Natural killer cell (primary cell): ENCODE measurements at regions not wholly inside any gene's neighbourhood (a gene's known extent, or its start where the extent isn't known, plus 50 kb on each side); places are given as distances from the start of the nearest gene placed in this dataset.
"Not testable (repeated sequence)": the region's sequence is repeated elsewhere in the genome, so short reads cannot be mapped to it uniquely, and the experiment has no call there.

Source experiments
- ATAC-seq, 3 donors: fragments of 150-1000 bp in 2 of 3; fragments of 200-7000 bp in 1 of 3; cut with Tn5 transposase; 1 replicate in 1 of 3; 2 replicates in 2 of 3; pipeline ENCODE4 v1.10.0; 2021; ENCODE audit warnings: mild to moderate bottlenecking in 2 of 3, moderate library complexity in 2 of 3
- DNase-seq, 2 donors: peaks; one replicate each; pipeline versions ENCODE4 v3.0.0 to v3.0.0-alpha.2; 2013 to 2021; ENCODE audit warnings: mixed read lengths in 1 of 2
- H3K27ac ChIP-seq: one replicate; pipeline ENCODE4 v1.5.1; 2013; ENCODE audit warnings: mild to moderate bottlenecking, low read length
- H3K27me3 ChIP-seq: one replicate; pipeline ENCODE4 v1.6.1; 2013; ENCODE audit warnings: low read length; ENCODE audit not compliant: control insufficient read depth, insufficient read depth
- H3K36me3 ChIP-seq: one replicate; pipeline ENCODE4 v1.6.1; 2013; ENCODE audit warnings: low read length; ENCODE audit not compliant: control insufficient read depth, insufficient read depth
- H3K4me1 ChIP-seq: one replicate; pipeline ENCODE4 v1.6.1; 2013; ENCODE audit warnings: low read length; ENCODE audit not compliant: control insufficient read depth, insufficient read depth
- H3K4me3 ChIP-seq: one replicate; pipeline ENCODE4 v1.5.1; 2013; ENCODE audit warnings: low read length
- H3K9me3 ChIP-seq: one replicate; pipeline ENCODE4 v1.6.1; 2013; ENCODE audit warnings: low read length; ENCODE audit not compliant: control insufficient read depth, insufficient read depth
- H3K27ac Mint-ChIP-seq, 2 donors: one replicate each; pipeline ENCODE4 v1.8.0; 2022; ENCODE audit warnings: mild to moderate bottlenecking in 2 of 2, mixed read lengths in 2 of 2, moderate library complexity in 1 of 2
- H3K27me3 Mint-ChIP-seq, 2 donors: one replicate each; pipeline ENCODE4 v1.8.0; 2022; ENCODE audit warnings: low read depth in 2 of 2, mixed read lengths in 2 of 2
- H3K36me3 Mint-ChIP-seq: one replicate; pipeline ENCODE4 v1.8.0; 2022; ENCODE audit warnings: mixed read lengths
- H3K4me1 Mint-ChIP-seq, 2 donors: one replicate each; pipeline ENCODE4 v1.8.0; 2022; ENCODE audit warnings: mixed read lengths in 2 of 2
- H3K4me3 Mint-ChIP-seq: one replicate; pipeline ENCODE4 v1.8.0; 2022; ENCODE audit warnings: mild to moderate bottlenecking, moderate library complexity, mixed read lengths
- H3K9me3 Mint-ChIP-seq, 2 donors: one replicate each; pipeline ENCODE4 v1.8.0; 2022; ENCODE audit warnings: mixed read lengths in 2 of 2
- WGBS: methylation state at CpG from one replicate; pipeline ENCODE4 v1.1.7; 2013; ENCODE audit warnings: missing lambda C conversion rate; ENCODE audit not compliant: insufficient coverage; 5-methylcytosine and 5-hydroxymethylcytosine counted together
- intact Hi-C: fragments of 100-400 bp; cut with micrococcal nuclease; formaldehyde crosslinking; loops from one replicate; pipeline ENCODE4 v1.14.2; 2022
- TF ChIP-seq, protein P1 (sequence below): fragments of 200-600 bp; IDR thresholded peaks from one replicate; pipeline ENCODE4 v1.8.0; 2022; ENCODE audit warnings: antibody characterized with exemption

DNA sequence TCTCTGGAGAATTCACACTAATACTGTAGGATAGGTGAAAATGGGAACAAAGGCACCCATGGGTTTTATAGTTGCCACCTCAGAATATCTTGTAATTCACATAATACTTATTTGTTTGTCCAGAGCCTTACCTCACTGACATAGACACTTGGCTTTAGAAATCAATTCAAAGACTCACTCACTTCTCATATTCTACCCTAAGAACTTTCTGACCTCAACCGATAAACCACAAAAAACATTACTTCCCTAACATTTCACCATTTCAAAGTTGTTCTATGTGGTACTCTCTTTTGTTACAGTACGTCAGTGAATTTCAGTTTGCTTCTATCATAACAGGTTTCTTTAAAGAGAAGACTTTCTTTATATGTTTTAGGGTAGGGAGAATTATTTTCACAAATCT, 359.3 kb downstream of the IGSF11 start:
- no peak for DNase-seq
- no peaks in the 10 kb centered on the region for H3K4me1 Mint-ChIP-seq
- WGBS = 83% methylated on average over 1 of the region's 2 CpGs

DNA sequence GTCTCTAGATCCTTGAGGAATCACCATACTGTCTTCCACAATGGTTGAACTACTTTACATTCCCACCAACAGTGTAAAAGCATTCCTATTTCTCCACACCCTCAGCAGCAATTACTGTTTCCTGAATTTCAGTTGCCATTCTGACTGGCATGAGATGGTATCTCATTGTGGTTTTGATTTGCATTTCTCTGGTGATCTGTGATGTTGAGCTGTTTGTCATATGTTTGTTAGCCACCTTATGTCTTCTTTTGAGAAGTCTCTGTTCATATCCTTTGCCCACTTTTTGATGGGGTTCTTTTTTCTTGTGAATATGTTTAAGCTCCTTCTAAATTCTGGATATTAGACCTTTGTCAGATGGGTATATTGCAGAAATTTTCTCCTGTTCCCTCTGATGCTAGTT, 356.0 kb downstream of the IGSF11 start:
- H3K4me1 ChIP-seq, H3K27me3 Mint-ChIP-seq, H3K4me1 Mint-ChIP-seq, intact Hi-C loops, H3K27ac Mint-ChIP-seq, H3K4me3 Mint-ChIP-seq, H3K36me3 ChIP-seq, H3K36me3 Mint-ChIP-seq, H3K27ac ChIP-seq, ATAC-seq, H3K9me3 ChIP-seq, H3K27me3 ChIP-seq, H3K4me3 ChIP-seq, DNase-seq: not testable (repeated sequence)
- H3K9me3 Mint-ChIP-seq = peaks cover 7 to 14% of the 10 kb centered on the region in 2 donors

More for the DNA sequence above, 359.3 kb downstream of the IGSF11 start:
- TF ChIP-seq, protein P1, sequence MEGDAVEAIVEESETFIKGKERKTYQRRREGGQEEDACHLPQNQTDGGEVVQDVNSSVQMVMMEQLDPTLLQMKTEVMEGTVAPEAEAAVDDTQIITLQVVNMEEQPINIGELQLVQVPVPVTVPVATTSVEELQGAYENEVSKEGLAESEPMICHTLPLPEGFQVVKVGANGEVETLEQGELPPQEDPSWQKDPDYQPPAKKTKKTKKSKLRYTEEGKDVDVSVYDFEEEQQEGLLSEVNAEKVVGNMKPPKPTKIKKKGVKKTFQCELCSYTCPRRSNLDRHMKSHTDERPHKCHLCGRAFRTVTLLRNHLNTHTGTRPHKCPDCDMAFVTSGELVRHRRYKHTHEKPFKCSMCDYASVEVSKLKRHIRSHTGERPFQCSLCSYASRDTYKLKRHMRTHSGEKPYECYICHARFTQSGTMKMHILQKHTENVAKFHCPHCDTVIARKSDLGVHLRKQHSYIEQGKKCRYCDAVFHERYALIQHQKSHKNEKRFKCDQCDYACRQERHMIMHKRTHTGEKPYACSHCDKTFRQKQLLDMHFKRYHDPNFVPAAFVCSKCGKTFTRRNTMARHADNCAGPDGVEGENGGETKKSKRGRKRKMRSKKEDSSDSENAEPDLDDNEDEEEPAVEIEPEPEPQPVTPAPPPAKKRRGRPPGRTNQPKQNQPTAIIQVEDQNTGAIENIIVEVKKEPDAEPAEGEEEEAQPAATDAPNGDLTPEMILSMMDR = no peak
- Histone ChIP-seq H3K4me1 (no peaks in the 10 kb centered on the region), H3K4me3 (no peak overlapping the region), H3K27me3 (no peaks in the 10 kb centered on the region), H3K27ac (no peak overlapping the region), H3K9me3 (no peaks in the 10 kb centered on the region), H3K36me3 (no peaks in the 10 kb centered on the region)
- no peak for ATAC-seq
- Mint-ChIP-seq H3K36me3 (no peaks in the 10 kb centered on the region), H3K9me3 (peaks cover 0 to 5% of the 10 kb centered on the region in 2 donors), H3K27me3 (no peaks in the 10 kb centered on the region), H3K27ac (no peak overlapping the region), H3K4me3 (no peak overlapping the region)
- intact Hi-C loops = no loop called here

DNA sequence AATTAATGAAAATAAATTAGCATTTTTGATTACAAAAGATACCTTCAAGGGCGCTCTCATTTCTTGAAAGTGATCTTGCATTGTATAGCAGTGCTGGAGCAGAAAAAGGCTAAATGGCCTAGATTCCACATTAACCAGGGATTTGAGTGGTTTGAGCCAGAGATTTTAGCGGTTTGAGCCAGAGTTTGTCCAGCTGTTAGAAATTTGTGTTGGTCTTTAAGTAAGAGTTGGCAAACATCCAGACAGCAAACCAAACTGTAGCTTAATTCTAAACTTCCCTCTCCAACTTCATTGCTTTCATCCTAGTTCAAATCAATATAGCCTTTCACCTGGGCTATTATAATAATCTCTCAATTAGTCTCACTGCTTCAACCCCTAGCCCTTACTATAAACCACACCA, 351.7 kb downstream of the IGSF11 start:
- intact Hi-C loops = no loop called here
- Mint-ChIP-seq H3K4me1 (no peaks in the 10 kb centered on the region), H3K4me3 (no peak overlapping the region), H3K9me3 (peaks cover 13 to 14% of the 10 kb centered on the region in 2 donors), H3K36me3 (peaks cover 6% of the 10 kb centered on the region), H3K27me3 (no peaks in the 10 kb centered on the region), H3K27ac (no peak overlapping the region)
- H3K9me3 ChIP-seq = peaks cover 4% of the 10 kb centered on the region
- no peak for DNase-seq
- WGBS = 75% methylated on average over 2 of the region's 2 CpGs
- H3K4me3 ChIP-seq = no peak overlapping the region
- no peaks in the 10 kb centered on the region for H3K4me1 ChIP-seq
- TF ChIP-seq, protein P1 = no peak
- H3K27ac ChIP-seq = no peak overlapping the region
- no peaks in the 10 kb centered on the region for H3K27me3 ChIP-seq
- H3K36me3 ChIP-seq = no peaks in the 10 kb centered on the region
- ATAC-seq = no peak

DNA sequence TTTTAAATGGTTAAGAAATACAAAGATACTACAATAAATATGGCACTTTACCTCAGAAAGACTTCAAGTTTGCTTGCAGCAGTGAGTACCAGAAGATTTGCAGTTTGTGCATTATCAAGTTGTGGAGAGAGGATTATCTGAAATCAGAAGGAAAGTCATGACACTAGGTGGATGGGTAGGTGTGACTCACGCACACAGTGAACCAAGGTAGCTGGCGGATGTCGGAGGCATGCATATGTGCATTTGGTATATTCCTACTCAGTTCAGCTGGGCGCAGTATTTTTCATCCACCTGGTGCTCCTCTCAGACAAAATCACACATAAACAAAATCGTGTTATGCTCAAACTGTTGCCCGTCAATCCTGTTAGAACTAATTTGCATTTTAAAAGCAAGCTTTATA, 351.0 kb downstream of the IGSF11 start:
- Mint-ChIP-seq H3K4me3 (no peak overlapping the region), H3K9me3 (peaks cover 13 to 15% of the 10 kb centered on the region in 2 donors), H3K27ac (no peak overlapping the region), H3K27me3 (no peaks in the 10 kb centered on the region), H3K36me3 (peaks cover 6% of the 10 kb centered on the region), H3K4me1 (no peaks in the 10 kb centered on the region)
- Histone ChIP-seq H3K27me3 (no peaks in the 10 kb centered on the region), H3K27ac (no peak overlapping the region), H3K36me3 (no peaks in the 10 kb centered on the region), H3K4me1 (no peaks in the 10 kb centered on the region), H3K4me3 (no peak overlapping the region), H3K9me3 (peaks cover 4% of the 10 kb centered on the region)
- WGBS = 89% methylated on average over 6 of the region's 6 CpGs
- no peak for ATAC-seq
- TF ChIP-seq, protein P1 = no peak
- no peak for DNase-seq
- intact Hi-C loops = no loop called here
